Activated naive CD8-positive, alpha-beta T cell (primary cell): ENCODE measurements at regions not wholly inside any gene's neighbourhood (a gene's known extent, or its start where the extent isn't known, plus 50 kb on each side); places are given as distances from the start of the nearest gene placed in this dataset.

Experiments
- H3K27ac Mint-ChIP-seq: one replicate; pipeline ENCODE4 v1.8.0; 2021; ENCODE audit warnings: mixed read lengths
- H3K27me3 Mint-ChIP-seq: one replicate; pipeline ENCODE4 v1.8.0; 2021; ENCODE audit warnings: mixed read lengths
- H3K36me3 Mint-ChIP-seq: one replicate; pipeline ENCODE4 v1.8.0; 2021; ENCODE audit warnings: mixed read lengths
- H3K4me1 Mint-ChIP-seq: one replicate; pipeline ENCODE4 v1.8.0; 2021; ENCODE audit warnings: low read depth, mixed read lengths
- H3K4me3 Mint-ChIP-seq: one replicate; pipeline ENCODE4 v1.8.0; 2021; ENCODE audit warnings: mild to moderate bottlenecking, mixed read lengths
- H3K9me3 Mint-ChIP-seq: one replicate; pipeline ENCODE4 v1.8.0; 2021; ENCODE audit warnings: low read depth, mixed read lengths

GRCh38 chr6:145349950-145350510 is 385.3 kb downstream of the EPM2A start:
- no peaks in the 10 kb centered on the region for H3K4me1 Mint-ChIP-seq
- no peak overlapping the region for H3K27ac Mint-ChIP-seq
- no peak overlapping the region for H3K4me3 Mint-ChIP-seq
- H3K36me3 Mint-ChIP-seq = no peaks in the 10 kb centered on the region
- H3K27me3 Mint-ChIP-seq = peaks cover 6% of the 10 kb centered on the region
- no peaks in the 10 kb centered on the region for H3K9me3 Mint-ChIP-seq

- Mint-ChIP-seq H3K27me3 (peaks cover 6% of the 10 kb centered on the region), H3K36me3 (no peaks in the 10 kb centered on the region), H3K4me1 (no peaks in the 10 kb centered on the region), H3K9me3 (no peaks in the 10 kb centered on the region), H3K4me3 (no peak overlapping the region), H3K27ac (no peak overlapping the region)
Measured at GRCh38 chr6:145350928-145351327, 384.4 kb downstream of the EPM2A start.

- Mint-ChIP-seq H3K27me3 (peaks cover 6% of the 10 kb centered on the region), H3K9me3 (no peaks in the 10 kb centered on the region), H3K4me3 (no peak overlapping the region), H3K36me3 (no peaks in the 10 kb centered on the region), H3K4me1 (no peaks in the 10 kb centered on the region), H3K27ac (peak overlapping the region; percentile 23)
Measured at GRCh38 chr6:145352382-145353080, 382.8 kb downstream of the EPM2A start.

- no peaks in the 10 kb centered on the region for H3K36me3 Mint-ChIP-seq
- H3K9me3 Mint-ChIP-seq = peaks cover 3% of the 10 kb centered on the region
- H3K4me1 Mint-ChIP-seq = no peaks in the 10 kb centered on the region
- H3K27me3 Mint-ChIP-seq = peaks cover 3% of the 10 kb centered on the region
- no peak overlapping the region for H3K27ac Mint-ChIP-seq
- no peak overlapping the region for H3K4me3 Mint-ChIP-seq
Measured at GRCh38 chr6:145360865-145361264, 374.5 kb downstream of the EPM2A start.

- Mint-ChIP-seq H3K36me3 (no peaks in the 10 kb centered on the region), H3K27ac (no peak overlapping the region)
Measured at GRCh38 chr6:145367149-145367548, 368.2 kb downstream of the EPM2A start.

GRCh38 chr6:145368075-145368474 is 367.2 kb downstream of the EPM2A start:
- Mint-ChIP-seq H3K27me3 (peaks cover 2% of the 10 kb centered on the region), H3K27ac (no peak overlapping the region), H3K36me3 (no peaks in the 10 kb centered on the region), H3K9me3 (peaks cover 3% of the 10 kb centered on the region), H3K4me1 (peaks cover 5% of the 10 kb centered on the region), H3K4me3 (no peak overlapping the region)

More at GRCh38 chr6:145367149-145367548, 368.2 kb downstream of the EPM2A start:
- peaks cover 3% of the 10 kb centered on the region for H3K9me3 Mint-ChIP-seq
- H3K4me1 Mint-ChIP-seq = peaks cover 2% of the 10 kb centered on the region
- no peak overlapping the region for H3K4me3 Mint-ChIP-seq
- peaks cover 2% of the 10 kb centered on the region for H3K27me3 Mint-ChIP-seq

- Mint-ChIP-seq H3K4me3 (no peak overlapping the region), H3K4me1 (peaks cover 5% of the 10 kb centered on the region), H3K27me3 (peaks cover 2% of the 10 kb centered on the region), H3K27ac (no peak overlapping the region), H3K36me3 (no peaks in the 10 kb centered on the region), H3K9me3 (no peaks in the 10 kb centered on the region)
Measured at GRCh38 chr6:145370559-145370958, 364.8 kb downstream of the EPM2A start.

GRCh38 chr6:145372671-145373151 is 362.6 kb downstream of the EPM2A start:
- H3K27me3 Mint-ChIP-seq = peaks cover 2% of the 10 kb centered on the region
- no peak overlapping the region for H3K27ac Mint-ChIP-seq
- H3K9me3 Mint-ChIP-seq = no peaks in the 10 kb centered on the region
- H3K4me3 Mint-ChIP-seq = no peak overlapping the region
- H3K4me1 Mint-ChIP-seq = peaks cover 5% of the 10 kb centered on the region
- no peaks in the 10 kb centered on the region for H3K36me3 Mint-ChIP-seq

- Mint-ChIP-seq H3K27ac (no peak overlapping the region), H3K9me3 (no peaks in the 10 kb centered on the region), H3K4me3 (no peak overlapping the region), H3K36me3 (no peaks in the 10 kb centered on the region), H3K27me3 (peaks cover 2% of the 10 kb centered on the region), H3K4me1 (peaks cover 5% of the 10 kb centered on the region)
Measured at GRCh38 chr6:145373826-145374225, 361.5 kb downstream of the EPM2A start.

GRCh38 chr6:145374570-145374969 is 360.8 kb downstream of the EPM2A start:
- peaks cover 5% of the 10 kb centered on the region for H3K4me1 Mint-ChIP-seq
- peaks cover 2% of the 10 kb centered on the region for H3K27me3 Mint-ChIP-seq
- no peaks in the 10 kb centered on the region for H3K9me3 Mint-ChIP-seq
- H3K27ac Mint-ChIP-seq = no peak overlapping the region
- H3K4me3 Mint-ChIP-seq = no peak overlapping the region
- H3K36me3 Mint-ChIP-seq = no peaks in the 10 kb centered on the region

- Mint-ChIP-seq H3K9me3 (no peaks in the 10 kb centered on the region), H3K27ac (no peak overlapping the region), H3K36me3 (no peaks in the 10 kb centered on the region), H3K4me1 (peaks cover 5% of the 10 kb centered on the region), H3K27me3 (peaks cover 2% of the 10 kb centered on the region), H3K4me3 (no peak overlapping the region)
Measured at GRCh38 chr6:145375502-145375901, 359.8 kb downstream of the EPM2A start.

- no peaks in the 10 kb centered on the region for H3K9me3 Mint-ChIP-seq
- no peaks in the 10 kb centered on the region for H3K27me3 Mint-ChIP-seq
- H3K4me1 Mint-ChIP-seq = no peaks in the 10 kb centered on the region
- H3K4me3 Mint-ChIP-seq = no peak overlapping the region
- H3K27ac Mint-ChIP-seq = no peak overlapping the region
- H3K36me3 Mint-ChIP-seq = no peaks in the 10 kb centered on the region
Measured at GRCh38 chr6:145380186-145380585, 355.1 kb downstream of the EPM2A start.

- H3K27me3 Mint-ChIP-seq = no peaks in the 10 kb centered on the region
Measured at GRCh38 chr6:145381941-145382340, 353.4 kb downstream of the EPM2A start.

GRCh38 chr6:145383428-145383827 is 351.9 kb downstream of the EPM2A start:
- H3K36me3 Mint-ChIP-seq = no peaks in the 10 kb centered on the region
- no peaks in the 10 kb centered on the region for H3K4me1 Mint-ChIP-seq
- no peak overlapping the region for H3K27ac Mint-ChIP-seq
- H3K9me3 Mint-ChIP-seq = no peaks in the 10 kb centered on the region
- H3K4me3 Mint-ChIP-seq = no peak overlapping the region
- H3K27me3 Mint-ChIP-seq = no peaks in the 10 kb centered on the region

More at GRCh38 chr6:145381941-145382340, 353.4 kb downstream of the EPM2A start:
- Mint-ChIP-seq H3K36me3 (no peaks in the 10 kb centered on the region), H3K27ac (no peak overlapping the region), H3K4me3 (no peak overlapping the region), H3K4me1 (no peaks in the 10 kb centered on the region), H3K9me3 (no peaks in the 10 kb centered on the region)

GRCh38 chr6:145384503-145384902 is 350.8 kb downstream of the EPM2A start:
- H3K4me1 Mint-ChIP-seq = no peaks in the 10 kb centered on the region
- H3K27me3 Mint-ChIP-seq = no peaks in the 10 kb centered on the region
- no peak overlapping the region for H3K27ac Mint-ChIP-seq
- no peaks in the 10 kb centered on the region for H3K36me3 Mint-ChIP-seq
- no peak overlapping the region for H3K4me3 Mint-ChIP-seq
- H3K9me3 Mint-ChIP-seq = no peaks in the 10 kb centered on the region

GRCh38 chr6:145396499-145396898 is 338.8 kb downstream of the EPM2A start:
- Mint-ChIP-seq H3K4me3 (no peak overlapping the region), H3K27ac (no peak overlapping the region), H3K36me3 (no peaks in the 10 kb centered on the region), H3K4me1 (no peaks in the 10 kb centered on the region), H3K27me3 (peaks cover 2% of the 10 kb centered on the region), H3K9me3 (no peaks in the 10 kb centered on the region)
